ENCODE measurements at regions not wholly inside any gene's neighbourhood (a gene's known extent, or its start where the extent isn't known, plus 50 kb on each side); places are given as distances from the start of the nearest gene placed in this dataset.

DNA sequence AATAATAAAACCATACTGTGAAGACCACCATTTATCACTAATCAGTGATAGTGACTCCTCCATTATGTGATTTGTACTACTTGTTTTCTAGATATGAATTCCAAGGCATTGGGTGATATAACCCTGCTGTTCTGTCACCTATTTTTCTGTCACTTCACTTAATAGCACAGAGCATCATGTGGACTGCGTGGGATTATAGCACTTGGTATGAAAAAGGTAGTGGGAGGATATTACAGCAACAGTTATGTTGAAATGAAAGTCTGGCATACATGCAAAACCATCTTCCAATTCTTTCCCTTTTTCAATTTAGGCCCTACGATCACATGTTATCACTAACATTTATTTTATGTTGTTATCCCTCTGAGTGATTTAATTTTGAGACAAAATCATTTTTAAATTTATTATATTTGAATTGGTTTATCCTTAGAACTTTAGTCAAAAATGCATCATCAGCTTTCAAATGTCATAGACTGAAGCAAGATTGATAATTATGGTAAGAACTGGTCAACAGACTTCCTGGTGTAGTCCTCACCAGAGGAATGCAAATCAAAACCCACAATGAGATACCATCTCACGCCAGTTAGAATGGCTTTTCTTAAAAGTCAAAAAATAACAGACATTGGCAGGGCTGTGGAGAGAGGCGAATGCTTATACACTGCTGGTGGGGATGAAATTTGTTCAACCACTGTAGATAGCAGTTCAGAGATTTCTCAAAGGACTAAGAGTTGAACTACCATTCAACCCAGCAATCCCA, 242.6 kb downstream of the IKZF2 start:
- Histone ChIP-seq H3F3A (ENCODE audit: low read depth) (no peaks in the 10 kb centered on the region), H4K20me1 (ENCODE audit: insufficient read depth, low read length, poor library complexity, severe bottlenecking) (no peaks in the 10 kb centered on the region), H3K4me1 (ENCODE audit: insufficient read depth, low read length, poor library complexity, severe bottlenecking) (peaks cover 12% of the 10 kb centered on the region)

DNA sequence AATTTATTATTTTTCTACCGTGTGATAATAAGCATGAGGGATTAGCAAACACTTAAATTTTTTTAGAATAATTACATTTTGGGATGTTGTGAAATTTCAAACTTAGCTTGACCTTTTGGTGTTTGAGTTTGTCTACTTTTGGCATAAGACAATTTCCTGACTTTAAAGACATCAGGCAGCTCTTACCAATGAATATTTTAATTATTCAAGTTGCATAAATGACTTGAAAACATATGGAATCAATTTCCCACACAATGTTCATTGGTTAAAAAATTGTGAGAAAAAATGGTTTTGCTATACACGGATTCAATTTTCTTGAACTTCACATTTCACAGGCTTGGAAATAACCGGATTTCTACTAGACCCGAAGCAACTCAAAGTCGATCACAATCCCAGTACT, 243.4 kb downstream of the IKZF2 start:
- Histone ChIP-seq H3K9me3 (ENCODE audit: insufficient read depth, low read depth, low read length) (no peaks in the 10 kb centered on the region), H3K4me1 (ENCODE audit: insufficient read depth, low read length, poor library complexity, severe bottlenecking) (peaks cover 12% of the 10 kb centered on the region), H2AFZ (ENCODE audit: low read length) (no peak overlapping the region), H3F3A (ENCODE audit: low read depth) (no peaks in the 10 kb centered on the region), H3K79me2 (ENCODE audit: insufficient read depth, low read length) (no peaks in the 10 kb centered on the region), H3K9ac (ENCODE audit: low read depth, low read length, poor library complexity, severe bottlenecking) (no peak overlapping the region), H3K9me2 (replicated peaks; ENCODE audit: low read depth, low read length) (no peaks in the 10 kb centered on the region), H3K4me3 (ENCODE audit: low read length, poor library complexity, severe bottlenecking) (no peak overlapping the region), H3K27me3 (ENCODE audit: insufficient read depth, low read length, poor library complexity, severe bottlenecking) (no peaks in the 10 kb centered on the region), H3K36me3 (ENCODE audit: insufficient read depth, low read length) (no peaks in the 10 kb centered on the region), H4K20me1 (ENCODE audit: insufficient read depth, low read length, poor library complexity, severe bottlenecking) (no peaks in the 10 kb centered on the region), H3K4me2 (ENCODE audit: low read depth, low read length, poor library complexity, severe bottlenecking) (no peak overlapping the region)
- no peak for TF ChIP-seq EZH2phosphoT487 (IDR thresholded peaks at IDR 0.05; ENCODE audit: borderline replicate concordance)
- TF ChIP-seq, protein P1, sequence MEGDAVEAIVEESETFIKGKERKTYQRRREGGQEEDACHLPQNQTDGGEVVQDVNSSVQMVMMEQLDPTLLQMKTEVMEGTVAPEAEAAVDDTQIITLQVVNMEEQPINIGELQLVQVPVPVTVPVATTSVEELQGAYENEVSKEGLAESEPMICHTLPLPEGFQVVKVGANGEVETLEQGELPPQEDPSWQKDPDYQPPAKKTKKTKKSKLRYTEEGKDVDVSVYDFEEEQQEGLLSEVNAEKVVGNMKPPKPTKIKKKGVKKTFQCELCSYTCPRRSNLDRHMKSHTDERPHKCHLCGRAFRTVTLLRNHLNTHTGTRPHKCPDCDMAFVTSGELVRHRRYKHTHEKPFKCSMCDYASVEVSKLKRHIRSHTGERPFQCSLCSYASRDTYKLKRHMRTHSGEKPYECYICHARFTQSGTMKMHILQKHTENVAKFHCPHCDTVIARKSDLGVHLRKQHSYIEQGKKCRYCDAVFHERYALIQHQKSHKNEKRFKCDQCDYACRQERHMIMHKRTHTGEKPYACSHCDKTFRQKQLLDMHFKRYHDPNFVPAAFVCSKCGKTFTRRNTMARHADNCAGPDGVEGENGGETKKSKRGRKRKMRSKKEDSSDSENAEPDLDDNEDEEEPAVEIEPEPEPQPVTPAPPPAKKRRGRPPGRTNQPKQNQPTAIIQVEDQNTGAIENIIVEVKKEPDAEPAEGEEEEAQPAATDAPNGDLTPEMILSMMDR (conservative IDR thresholded peaks at IDR 0.05; ENCODE audit: low read length): no peak

More for the DNA sequence above, 242.6 kb downstream of the IKZF2 start:
- no peaks in the 10 kb centered on the region for H3K36me3 ChIP-seq (ENCODE audit: insufficient read depth, low read length)
- no peak for TF ChIP-seq EZH2phosphoT487 (IDR thresholded peaks at IDR 0.05; ENCODE audit: borderline replicate concordance)
- TF ChIP-seq, protein P1 (conservative IDR thresholded peaks at IDR 0.05; ENCODE audit: low read length): no peak
- H3K4me3 ChIP-seq (ENCODE audit: low read length, poor library complexity, severe bottlenecking): no peak overlapping the region
- H3K9ac ChIP-seq (ENCODE audit: low read depth, low read length, poor library complexity, severe bottlenecking): no peak overlapping the region
- H3K9me3 ChIP-seq (ENCODE audit: insufficient read depth, low read depth, low read length): no peaks in the 10 kb centered on the region
- H3K4me2 ChIP-seq (ENCODE audit: low read depth, low read length, poor library complexity, severe bottlenecking): no peak overlapping the region
- H3K9me2 ChIP-seq (replicated peaks; ENCODE audit: low read depth, low read length): no peaks in the 10 kb centered on the region
- H3K79me2 ChIP-seq (ENCODE audit: insufficient read depth, low read length): no peaks in the 10 kb centered on the region
- no peaks in the 10 kb centered on the region for H3K27me3 ChIP-seq (ENCODE audit: insufficient read depth, low read length, poor library complexity, severe bottlenecking)
- no peak overlapping the region for H2AFZ ChIP-seq (ENCODE audit: low read length)

DNA sequence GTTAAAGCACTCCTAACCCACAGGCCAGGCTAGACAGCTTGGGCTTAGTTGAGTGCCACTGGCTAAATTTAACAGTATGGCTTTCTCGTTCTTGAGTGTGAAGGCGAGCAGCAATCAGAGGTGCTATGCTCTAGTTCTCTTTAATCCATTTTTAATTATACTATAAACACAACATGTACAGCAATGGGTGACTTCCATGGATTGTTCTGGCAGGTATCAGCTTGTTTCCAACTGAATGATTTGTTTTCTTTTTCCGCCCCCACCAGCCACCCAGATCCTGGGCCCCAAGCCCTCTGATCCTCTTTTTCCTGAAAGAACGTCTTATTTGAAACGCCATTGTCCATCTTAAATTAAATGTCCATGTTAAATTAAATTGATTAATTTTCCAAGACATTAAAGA, 244.8 kb downstream of the IKZF2 start:
- no peaks in the 10 kb centered on the region for H3K9me2 ChIP-seq (replicated peaks; ENCODE audit: low read depth, low read length)
- TF ChIP-seq, protein P1 (conservative IDR thresholded peaks at IDR 0.05; ENCODE audit: low read length): no peak
- no peak for TF ChIP-seq EZH2phosphoT487 (IDR thresholded peaks at IDR 0.05; ENCODE audit: borderline replicate concordance)
- H3K36me3 ChIP-seq (ENCODE audit: insufficient read depth, low read length): no peaks in the 10 kb centered on the region
- no peaks in the 10 kb centered on the region for H3F3A ChIP-seq (ENCODE audit: low read depth)
- no peaks in the 10 kb centered on the region for H3K9me3 ChIP-seq (ENCODE audit: insufficient read depth, low read depth, low read length)
- peaks cover 10% of the 10 kb centered on the region for H3K4me1 ChIP-seq (ENCODE audit: insufficient read depth, low read length, poor library complexity, severe bottlenecking)
- no peak overlapping the region for H3K9ac ChIP-seq (ENCODE audit: low read depth, low read length, poor library complexity, severe bottlenecking)
- H3K79me2 ChIP-seq (ENCODE audit: insufficient read depth, low read length): no peaks in the 10 kb centered on the region
- H3K4me2 ChIP-seq (ENCODE audit: low read depth, low read length, poor library complexity, severe bottlenecking): no peak overlapping the region
- H2AFZ ChIP-seq (ENCODE audit: low read length): no peak overlapping the region
- no peak overlapping the region for H3K4me3 ChIP-seq (ENCODE audit: low read length, poor library complexity, severe bottlenecking)
- H4K20me1 ChIP-seq (ENCODE audit: insufficient read depth, low read length, poor library complexity, severe bottlenecking): no peaks in the 10 kb centered on the region
- no peaks in the 10 kb centered on the region for H3K27me3 ChIP-seq (ENCODE audit: insufficient read depth, low read length, poor library complexity, severe bottlenecking)
